Endothelial cell of umbilical vein (primary cell): ENCODE measurements at regions not wholly inside any gene's neighbourhood (a gene's known extent, or its start where the extent isn't known, plus 50 kb on each side); places are given as distances from the start of the nearest gene placed in this dataset.

Experiments
- BruUV-seq: library from RNA; stranded (reverse); fragments of 400-500 nt; replicated peaks from 2 replicates; lab custom pipeline; 2021; lab: Mats Ljungman, UMichigan
- CTCF ChIA-PET: fragments of 300-600, 350-600 bp; sonication (Branson Sonifier 250); formaldehyde crosslinking; loops from one replicate; lab custom pipeline; 2021; ENCODE audit warnings: antibody characterized with exemption, inconsistent platforms; lab: Charles Lee
- POLR2A ChIA-PET: fragments of 300-600, 350-600 bp; sonication (Branson Sonifier 250); formaldehyde crosslinking; loops from one replicate; lab custom pipeline; 2021; ENCODE audit warnings: antibody characterized with exemption, inconsistent platforms; lab: Charles Lee
- DNase-seq: peaks from one replicate; pipeline ENCODE4 v3.0.0-alpha.2; 2011; ENCODE audit warnings: low read depth, low spot score
- FAIRE-seq: peaks from 2 replicates; lab custom pipeline; 2011; peaks lifted over from hg19 to GRCh38; lab: Jason Lieb, UNC
- H2AFZ ChIP-seq: 2 replicates; pipeline ENCODE4 v1.6.0; 2012; ENCODE audit warnings: low read depth, low read length, control low read depth, inconsistent platforms
- H3K27ac ChIP-seq: 2 replicates; pipeline ENCODE4 v1.5.1; 2011; ENCODE audit warnings: low read depth, mild to moderate bottlenecking, control low read depth, low read length, moderate library complexity; ENCODE audit not compliant: insufficient read depth
- H3K27me3 ChIP-seq, 2 experiments: 2 replicates each; pipeline versions ENCODE4 v1.6.0 to v1.6.1; 2011; ENCODE audit warnings: low read length in 2 of 2, mixed read lengths in 1 of 2; ENCODE audit not compliant: control insufficient read depth in 2 of 2, insufficient read depth in 2 of 2
- H3K36me3 ChIP-seq, 2 experiments: 2 replicates in 1 of 2; 3 replicates in 1 of 2; pipeline ENCODE4 v1.5.1; 2011; ENCODE audit warnings: low read length in 2 of 2, mild to moderate bottlenecking in 1 of 2, moderate library complexity in 1 of 2; ENCODE audit not compliant: control insufficient read depth in 2 of 2, insufficient read depth in 2 of 2; ENCODE audit errors: extremely low read depth in 1 of 2
- H3K4me1 ChIP-seq: 3 replicates; pipeline ENCODE4 v1.5.1; 2011; ENCODE audit warnings: mild to moderate bottlenecking, low read length; ENCODE audit not compliant: control insufficient read depth, insufficient read depth; ENCODE audit errors: extremely low read depth
- H3K4me2 ChIP-seq: 2 replicates; pipeline ENCODE4 v1.6.1; 2011; ENCODE audit warnings: low read length, control low read depth, mixed read lengths; ENCODE audit not compliant: insufficient read depth
- H3K4me3 ChIP-seq, 3 experiments: fragments of 200-600 bp in 1 of 3; sonication (generic), shearing (Covaris generic) in 1 of 3; replicated peaks in 1 of 3; 2 replicates each; pipeline ENCODE4 v1.5.1; 2011 to 2016; ENCODE audit warnings: control low read depth in 3 of 3, low read length in 3 of 3, mild to moderate bottlenecking in 2 of 3, inconsistent platforms in 1 of 3, low read depth in 1 of 3, moderate library complexity in 1 of 3; ENCODE audit not compliant: insufficient read depth in 1 of 3
- H3K79me2 ChIP-seq: 2 replicates; pipeline ENCODE4 v1.6.0; 2012; ENCODE audit warnings: low read length, inconsistent platforms; ENCODE audit not compliant: control insufficient read depth, insufficient read depth
- H3K9ac ChIP-seq: replicated peaks from 2 replicates; pipeline ENCODE3; 2011; ENCODE audit warnings: low read length, control low read depth; ENCODE audit not compliant: insufficient read depth; ENCODE audit errors: extremely low read depth
- H3K9me1 ChIP-seq: replicated peaks from 3 replicates; pipeline ENCODE4 v1.6.0; 2011; ENCODE audit warnings: mild to moderate bottlenecking, low read length; ENCODE audit not compliant: control insufficient read depth, insufficient read depth; ENCODE audit errors: extremely low read depth
- H3K9me3 ChIP-seq: replicated peaks from 2 replicates; pipeline ENCODE4 v1.5.1; 2012; ENCODE audit warnings: low read length, inconsistent platforms; ENCODE audit not compliant: control insufficient read depth, insufficient read depth
- H4K20me1 ChIP-seq: replicated peaks from 2 replicates; pipeline ENCODE3; 2011; ENCODE audit warnings: mild to moderate bottlenecking, low read length; ENCODE audit not compliant: control insufficient read depth, insufficient read depth; ENCODE audit errors: extremely low read depth
- EZH2 ChIP-seq: IDR thresholded peaks from 2 replicates; pipeline ENCODE4 v1.6.1; 2012; ENCODE audit warnings: borderline replicate concordance, low read depth, mild to moderate bottlenecking, moderate library complexity, low read length, inconsistent platforms; ENCODE audit not compliant: severe bottlenecking
- GATA2 ChIP-seq: IDR thresholded peaks from 2 replicates; pipeline ENCODE4 v1.7.0; 2011; ENCODE audit warnings: low read depth, mild to moderate bottlenecking, moderate library complexity, mixed read lengths, low read length; ENCODE audit not compliant: insufficient read length, insufficient read depth
- JUN ChIP-seq: IDR thresholded peaks from 2 replicates; pipeline ENCODE4 v1.6.1; 2011; ENCODE audit warnings: borderline replicate concordance, low read depth; ENCODE audit not compliant: insufficient read length, insufficient read depth
- MYC ChIP-seq: IDR thresholded peaks from one replicate; pipeline ENCODE4 v1.6.1; 2011; ENCODE audit warnings: mild to moderate bottlenecking, low read depth, low read length
- POLR2AphosphoS5 ChIP-seq: IDR thresholded peaks from 2 replicates; pipeline ENCODE4 v1.6.1; 2012; ENCODE audit warnings: low read depth, mild to moderate bottlenecking, control low read depth, low read length, moderate library complexity; ENCODE audit not compliant: insufficient read depth
- dilution Hi-C: fragments of 300-500 bp; cut with MboI; formaldehyde crosslinking; loops from one replicate; pipeline ENCODE4 v1.15.0; 2019; ENCODE audit warnings: low sequenced_read_pairs; ENCODE audit not compliant: extremely low pct_ligation_motif_present
- intact Hi-C: fragments of 100-400 bp; cut with micrococcal nuclease; formaldehyde crosslinking; loops from one replicate; pipeline ENCODE4 v1.10.0; 2022
- TF ChIP-seq, protein P1 (sequence below), 2 donors: IDR thresholded peaks; 1 replicate in 1 of 2; 2 replicates in 1 of 2; pipeline ENCODE4 v1.5.1; 2011; ENCODE audit warnings: low read length in 2 of 2, mild to moderate bottlenecking in 2 of 2, moderate library complexity in 2 of 2, control low read depth in 1 of 2, inconsistent platforms in 1 of 2, low read depth in 1 of 2; ENCODE audit not compliant: insufficient read depth in 1 of 2; ENCODE audit errors: extremely low read depth in 1 of 2
- TF ChIP-seq, protein P2 (sequence below): IDR thresholded peaks from 2 replicates; pipeline ENCODE4 v1.6.1; 2011; ENCODE audit not compliant: insufficient read depth, insufficient read length

DNA sequence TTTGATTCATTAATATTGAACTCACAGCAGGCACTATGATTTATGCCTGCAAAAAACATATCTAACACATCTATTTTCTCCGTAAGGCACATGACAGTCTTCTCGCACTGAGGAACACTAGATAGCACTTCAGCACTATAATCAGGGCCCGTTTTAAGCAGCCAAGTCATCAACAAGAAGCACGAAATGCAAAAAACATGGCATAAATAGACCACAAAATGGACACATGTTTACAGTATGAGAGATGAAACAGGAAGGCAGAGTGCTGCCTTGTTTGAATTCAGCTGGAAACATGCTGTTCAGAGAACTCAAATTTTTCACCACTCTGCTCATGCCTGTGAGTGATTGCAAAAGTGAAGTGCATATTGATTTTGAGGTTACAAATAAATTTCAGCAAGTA is 205.8 kb upstream of the PDGFD start:
- BruUV-seq, result no TSS peak
- H2AFZ ChIP-seq, result no peak overlapping the region
- H3K27ac ChIP-seq, result no peak overlapping the region
- DNase-seq (no peak), FAIRE-seq (no peak)
- H3K27me3 ChIP-seq, result no peaks in the 10 kb centered on the region
- H3K9ac ChIP-seq, result no peak overlapping the region
- H4K20me1 ChIP-seq, result no peaks in the 10 kb centered on the region
- CTCF ChIA-PET, result interaction anchor here (1.4 kb wide), 1 partner anchor 1493 kb away, joined by 4 read pairs; no protein-coding TSS in a partner anchor
- dilution Hi-C loops, result no loop called here
- H3K36me3 ChIP-seq, result no peaks in the 10 kb centered on the region
- no peak overlapping the region for H3K4me3 ChIP-seq
- TF ChIP-seq JUN (no peak), MYC (no peak), GATA2 (no peak), EZH2 (no peak), POLR2AphosphoS5 (no peak)
- TF ChIP-seq, protein P1, sequence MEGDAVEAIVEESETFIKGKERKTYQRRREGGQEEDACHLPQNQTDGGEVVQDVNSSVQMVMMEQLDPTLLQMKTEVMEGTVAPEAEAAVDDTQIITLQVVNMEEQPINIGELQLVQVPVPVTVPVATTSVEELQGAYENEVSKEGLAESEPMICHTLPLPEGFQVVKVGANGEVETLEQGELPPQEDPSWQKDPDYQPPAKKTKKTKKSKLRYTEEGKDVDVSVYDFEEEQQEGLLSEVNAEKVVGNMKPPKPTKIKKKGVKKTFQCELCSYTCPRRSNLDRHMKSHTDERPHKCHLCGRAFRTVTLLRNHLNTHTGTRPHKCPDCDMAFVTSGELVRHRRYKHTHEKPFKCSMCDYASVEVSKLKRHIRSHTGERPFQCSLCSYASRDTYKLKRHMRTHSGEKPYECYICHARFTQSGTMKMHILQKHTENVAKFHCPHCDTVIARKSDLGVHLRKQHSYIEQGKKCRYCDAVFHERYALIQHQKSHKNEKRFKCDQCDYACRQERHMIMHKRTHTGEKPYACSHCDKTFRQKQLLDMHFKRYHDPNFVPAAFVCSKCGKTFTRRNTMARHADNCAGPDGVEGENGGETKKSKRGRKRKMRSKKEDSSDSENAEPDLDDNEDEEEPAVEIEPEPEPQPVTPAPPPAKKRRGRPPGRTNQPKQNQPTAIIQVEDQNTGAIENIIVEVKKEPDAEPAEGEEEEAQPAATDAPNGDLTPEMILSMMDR (IDR thresholded peaks at IDR 0.05; ENCODE audit: extremely low read depth in 1 of 2, insufficient read depth in 1 of 2, low read depth in 1 of 2, low read length in 2 of 2), result no peak
- TF ChIP-seq, protein P2, sequence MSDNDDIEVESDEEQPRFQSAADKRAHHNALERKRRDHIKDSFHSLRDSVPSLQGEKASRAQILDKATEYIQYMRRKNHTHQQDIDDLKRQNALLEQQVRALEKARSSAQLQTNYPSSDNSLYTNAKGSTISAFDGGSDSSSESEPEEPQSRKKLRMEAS, result no peak
- H3K9me1 ChIP-seq, result no peaks in the 10 kb centered on the region
- POLR2A ChIA-PET, result no interaction called here
- H3K4me1 ChIP-seq, result no peaks in the 10 kb centered on the region
- H3K79me2 ChIP-seq, result no peaks in the 10 kb centered on the region
- intact Hi-C loops, result no loop called here
- H3K4me2 ChIP-seq, result no peak overlapping the region
- no peaks in the 10 kb centered on the region for H3K9me3 ChIP-seq
